K562 (cell line): ENCODE measurements at regions not wholly inside any gene's neighbourhood (a gene's known extent, or its start where the extent isn't known, plus 50 kb on each side); places are given as distances from the start of the nearest gene placed in this dataset.

Source experiments
- ATAC-seq: fragments of 200-7000 bp; cut with Tn5 transposase; 3 replicates; pipeline ENCODE4 v1.9.1; 2020; ENCODE audit warnings: moderate library complexity
- BruUV-seq: library from RNA; stranded (reverse); fragments of 400-500 nt; replicated peaks from 2 replicates; lab custom pipeline; 2021; lab: Mats Ljungman, UMichigan
- CTCF ChIA-PET: fragments of 300-600 bp; formaldehyde crosslinking; extraction: SDS; loops from one replicate; lab custom pipeline; 2021; ENCODE audit warnings: low intra/inter-chr PET ratio; lab: Yijun Ruan, JAX
- POLR2A ChIA-PET: fragments of 300-600, 350-650 bp; sonication (Branson Sonifier 250); formaldehyde crosslinking; extraction: SDS; loops from one replicate; lab custom pipeline; 2021; ENCODE audit warnings: antibody characterized with exemption, inconsistent platforms; lab: Yijun Ruan, JAX
- DNase-seq, 4 experiments: peaks; one replicate each; pipeline versions ENCODE4 v3.0.0 to v3.0.0-alpha.2; 2011 to 2018; ENCODE audit warnings: low spot score in 3 of 4, mixed read lengths in 3 of 4; ENCODE audit errors: extremely low read depth in 1 of 4
- FAIRE-seq: peaks from 2 replicates; lab custom pipeline; 2011; peaks lifted over from hg19 to GRCh38; lab: Jason Lieb, UNC
- H2AFZ ChIP-seq: 2 replicates; pipeline ENCODE4 v1.6.0; 2011; ENCODE audit warnings: low read depth, low read length, control low read depth, inconsistent platforms
- H3K27ac ChIP-seq: fragments of 200-600 bp; 3 replicates; pipeline ENCODE4 v1.8.0; 2011; ENCODE audit warnings: low read depth, mild to moderate bottlenecking, control low read depth, inconsistent platforms, low read length, moderate library complexity, mixed read lengths; ENCODE audit errors: extremely low read depth
- H3K27me3 ChIP-seq, 2 experiments: fragments of 300-600 bp in 1 of 2; 2 replicates in 1 of 2; 3 replicates in 1 of 2; pipeline versions ENCODE4 v1.6.0 to v1.8.0; 2011; ENCODE audit warnings: inconsistent platforms in 2 of 2, low read length in 2 of 2, mild to moderate bottlenecking in 1 of 2, mixed read lengths in 1 of 2, moderate library complexity in 1 of 2; ENCODE audit not compliant: control insufficient read depth in 2 of 2, insufficient read depth in 2 of 2
- H3K36me3 ChIP-seq: fragments of 300-600 bp; 3 replicates; pipeline ENCODE4 v1.8.0; 2011; ENCODE audit warnings: mild to moderate bottlenecking, low read length, inconsistent platforms; ENCODE audit not compliant: control insufficient read depth, insufficient read depth
- H3K4me1 ChIP-seq, 2 experiments: fragments of 200-600 bp in 1 of 2; replicated peaks in 1 of 2; 2 replicates in 1 of 2; 3 replicates in 1 of 2; pipeline versions ENCODE4 v1.5.1 to v1.8.0; 2011; ENCODE audit warnings: inconsistent platforms in 2 of 2, low read length in 2 of 2, mild to moderate bottlenecking in 1 of 2, mixed read lengths in 1 of 2, moderate library complexity in 1 of 2; ENCODE audit not compliant: control insufficient read depth in 2 of 2, insufficient read depth in 2 of 2
- H3K4me2 ChIP-seq: 2 replicates; pipeline ENCODE4 v1.6.1; 2011; ENCODE audit warnings: low read length, control low read depth, inconsistent platforms, mixed read lengths; ENCODE audit not compliant: insufficient read depth
- H3K4me3 ChIP-seq: fragments of 200-600 bp; sonication (generic), shearing (Covaris generic); 2 replicates; pipeline ENCODE4 v1.5.1; 2016; ENCODE audit warnings: control low read depth, inconsistent platforms
- H3K79me2 ChIP-seq: fragments of 200-600 bp; 3 replicates; pipeline ENCODE4 v1.8.0; 2011; ENCODE audit warnings: low read length, inconsistent platforms; ENCODE audit not compliant: control insufficient read depth, insufficient read depth
- H3K9ac ChIP-seq, 2 experiments: 2 replicates each; pipeline versions ENCODE4 v1.6.0 to v1.6.1; 2011; ENCODE audit warnings: low read depth in 2 of 2, low read length in 2 of 2, control low read depth in 1 of 2, inconsistent platforms in 1 of 2, mild to moderate bottlenecking in 1 of 2, mixed read lengths in 1 of 2; ENCODE audit not compliant: insufficient read depth in 1 of 2
- H3K9me1 ChIP-seq: one replicate; pipeline ENCODE4 v1.6.0; 2011; ENCODE audit warnings: inconsistent platforms, mild to moderate bottlenecking, low read length, moderate library complexity; ENCODE audit not compliant: control insufficient read depth, insufficient read depth
- H3K9me3 ChIP-seq: replicated peaks from 2 replicates; pipeline ENCODE4 v1.5.1; 2011; ENCODE audit warnings: low read depth, low read length, inconsistent platforms; ENCODE audit not compliant: control insufficient read depth, insufficient read depth
- H4K20me1 ChIP-seq: replicated peaks from 2 replicates; pipeline ENCODE4 v1.6.1; 2011; ENCODE audit warnings: low read length, inconsistent platforms, mixed read lengths; ENCODE audit not compliant: control insufficient read depth, insufficient read depth
- HDAC8 ChIP-seq: fragments of 450-650 bp; IDR thresholded peaks from 2 replicates; pipeline ENCODE4 v1.6.1; 2016; ENCODE audit warnings: mild to moderate bottlenecking, missing genetic modification characterization, moderate library complexity, missing compliant biosample characterization
- JUND ChIP-seq, 2 experiments: IDR thresholded peaks; 2 replicates in 1 of 2; 3 replicates in 1 of 2; pipeline ENCODE4 v1.6.1; 2011; ENCODE audit warnings: borderline replicate concordance in 2 of 2, low read depth in 2 of 2, low read length in 2 of 2, improper control_type of control experiment in 1 of 2, missing biosample characterization in 1 of 2, missing genetic modification characterization in 1 of 2, missing genetic modification reagents in 1 of 2
- POLR2AphosphoS2 ChIP-seq: IDR thresholded peaks from 2 replicates; pipeline ENCODE4 v1.6.1; 2012; ENCODE audit warnings: low read length, improper control_type of control experiment
- STAT5A ChIP-seq: IDR thresholded peaks from 2 replicates; pipeline ENCODE4 v1.6.1; 2012; ENCODE audit warnings: low read length, inconsistent platforms, borderline replicate concordance
- ZZZ3 ChIP-seq: fragments of 450-650 bp; IDR thresholded peaks from 2 replicates; pipeline ENCODE4 v1.6.1; 2016; ENCODE audit warnings: antibody characterized with exemption, mild to moderate bottlenecking, moderate library complexity
- WGBS: fragments of 100-300 bp; shearing (Covaris generic); methylation state at CpG from one replicate; pipeline ENCODE4 v1.1.6; 2016; ENCODE audit warnings: low coverage, mixed read lengths; ENCODE audit not compliant: insufficient coverage; ENCODE audit errors: missing lambda C conversion rate; 5-methylcytosine and 5-hydroxymethylcytosine counted together
- in situ Hi-C: fragments of 300-500 bp; cut with MboI; formaldehyde crosslinking; loops from 4 replicates; pipeline ENCODE4 v1.15.0; 2018; ENCODE audit warnings: inconsistent platforms, mixed read lengths
- intact Hi-C: fragments of 100-400 bp; cut with micrococcal nuclease; formaldehyde crosslinking; loops from 2 replicates; pipeline ENCODE4 v1.14.2; 2022
- TF ChIP-seq, protein P1 (sequence below), 2 experiments: fragments of 250-450 bp in 1 of 2; fragments of 450-650 bp in 1 of 2; sonication (Bioruptor Pico) in 1 of 2; IDR thresholded peaks; 2 replicates each; pipeline versions ENCODE4 v1.6.1 to v1.8.0; 2016 to 2021; ENCODE audit warnings: mild to moderate bottlenecking in 2 of 2, moderate library complexity in 2 of 2, missing compliant biosample characterization in 1 of 2, missing genetic modification characterization in 1 of 2

GRCh38 chr5:133788121-133788520 lies 175.8 kb upstream of the FSTL4 start:
- DNase-seq = no peak
- ATAC-seq = no peak
- no peaks in the 10 kb centered on the region for H3K9me3 ChIP-seq
- TF ChIP-seq STAT5A (no peak), HDAC8 (tag) (no peak), JUND (IDR thresholded peaks at IDR 0.05; ENCODE audit: borderline replicate concordance, low read depth, low read length) (no peak), JUND (tag; IDR thresholded peaks at IDR 0.05; ENCODE audit: borderline replicate concordance, low read depth, low read length) (no peak), ZZZ3 (no peak), POLR2AphosphoS2 (no peak)
- TF ChIP-seq, protein P1, sequence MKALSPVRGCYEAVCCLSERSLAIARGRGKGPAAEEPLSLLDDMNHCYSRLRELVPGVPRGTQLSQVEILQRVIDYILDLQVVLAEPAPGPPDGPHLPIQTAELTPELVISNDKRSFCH (CRISPR knock-in tag; IDR thresholded peaks at IDR 0.05) = no peak
- TF ChIP-seq, protein P1 (tag; IDR thresholded peaks at IDR 0.05) = no peak
- H3K79me2 ChIP-seq = no peaks in the 10 kb centered on the region
- no peaks in the 10 kb centered on the region for H3K9me1 ChIP-seq
- no peak for FAIRE-seq
- no peak overlapping the region for H2AFZ ChIP-seq
- H3K9ac ChIP-seq = no peak overlapping the region
- no peaks in the 10 kb centered on the region for H3K36me3 ChIP-seq
- H3K4me1 ChIP-seq = no peaks in the 10 kb centered on the region
- no TSS peak for BruUV-seq
- in situ Hi-C loops = no loop called here
- peaks cover 9 to 33% of the 10 kb centered on the region in 2 experiments for H3K27me3 ChIP-seq
- CTCF ChIA-PET = no interaction called here
- no peaks in the 10 kb centered on the region for H4K20me1 ChIP-seq
- POLR2A ChIA-PET = no interaction called here
- intact Hi-C loops = no loop called here
- H3K27ac ChIP-seq = no peak overlapping the region
- H3K4me3 ChIP-seq = no peak overlapping the region
- H3K4me2 ChIP-seq = no peak overlapping the region
- WGBS = 3% methylated on average over 11 of the region's 11 CpGs
